ENCODE measurements at regions not wholly inside any gene's neighbourhood (a gene's known extent, or its start where the extent isn't known, plus 50 kb on each side); places are given as distances from the start of the nearest gene placed in this dataset.

GRCh38 chr22:49609207-49609876 lies 218.3 kb downstream of the BRD1 start:
- Histone ChIP-seq H3K9me2 (replicated peaks; ENCODE audit: control insufficient read depth, low read length) (no peaks in the 10 kb centered on the region), H3K9me3 (ENCODE audit: control insufficient read depth, insufficient read depth, low read length) (peaks cover 24% of the 10 kb centered on the region), H3K79me2 (ENCODE audit: control insufficient read depth, low read length) (peaks cover 19% of the 10 kb centered on the region), H3F3A (ENCODE audit: control insufficient read depth, insufficient read depth) (no peaks in the 10 kb centered on the region; the same call in 1 of the 2 replicates), H3K4me1 (ENCODE audit: control insufficient read depth, low read length) (no peaks in the 10 kb centered on the region), H3K27me3 (ENCODE audit: control insufficient read depth, low read length) (no peaks in the 10 kb centered on the region), H3K27ac (ENCODE audit: low read depth, low read length) (no peak overlapping the region), H3K4me3 (ENCODE audit: low read length) (no peak overlapping the region), H3K36me3 (ENCODE audit: control insufficient read depth, low read length) (peaks cover 53% of the 10 kb centered on the region), H3K4me2 (ENCODE audit: low read length) (no peak overlapping the region), H4K20me1 (ENCODE audit: control insufficient read depth, insufficient read depth, low read depth, low read length) (no peaks in the 10 kb centered on the region)
- TF ChIP-seq EZH2phosphoT487 (IDR thresholded peaks at IDR 0.05; ENCODE audit: borderline replicate concordance, low read length) (no peak), CTCF (IDR thresholded peaks at IDR 0.05; ENCODE audit: low read depth, low read length, poor library complexity, severe bottlenecking) (no peak)

- TF ChIP-seq CTCF (IDR thresholded peaks at IDR 0.05; ENCODE audit: low read depth, low read length, poor library complexity, severe bottlenecking): no peak
- TF ChIP-seq EZH2phosphoT487 (IDR thresholded peaks at IDR 0.05; ENCODE audit: borderline replicate concordance, low read length): no peak
- no peaks in the 10 kb centered on the region for H3K4me1 ChIP-seq (ENCODE audit: control insufficient read depth, low read length)
- H3K79me2 ChIP-seq (ENCODE audit: control insufficient read depth, low read length): peaks cover 16% of the 10 kb centered on the region
- H4K20me1 ChIP-seq (ENCODE audit: control insufficient read depth, insufficient read depth, low read depth, low read length): no peaks in the 10 kb centered on the region
- H3K4me2 ChIP-seq (ENCODE audit: low read length): no peak overlapping the region
- H3K27me3 ChIP-seq (ENCODE audit: control insufficient read depth, low read length): no peaks in the 10 kb centered on the region
- H3K9me3 ChIP-seq (ENCODE audit: control insufficient read depth, insufficient read depth, low read length): peaks cover 24% of the 10 kb centered on the region
- no peaks in the 10 kb centered on the region; the same call in 1 of the 2 replicates for H3F3A ChIP-seq (ENCODE audit: control insufficient read depth, insufficient read depth)
- H3K9me2 ChIP-seq (replicated peaks; ENCODE audit: control insufficient read depth, low read length): no peaks in the 10 kb centered on the region
- H3K27ac ChIP-seq (ENCODE audit: low read depth, low read length): no peak overlapping the region
- peaks cover 50% of the 10 kb centered on the region for H3K36me3 ChIP-seq (ENCODE audit: control insufficient read depth, low read length)
- H3K4me3 ChIP-seq (ENCODE audit: low read length): no peak overlapping the region
Measured at GRCh38 chr22:49608660-49609059, 219.0 kb downstream of the BRD1 start.

GRCh38 chr22:49608228-49608627 lies 219.4 kb downstream of the BRD1 start:
- no peak overlapping the region for H3K4me2 ChIP-seq (ENCODE audit: low read length)
- peaks cover 50% of the 10 kb centered on the region for H3K36me3 ChIP-seq (ENCODE audit: control insufficient read depth, low read length)
- H3K27me3 ChIP-seq (ENCODE audit: control insufficient read depth, low read length): no peaks in the 10 kb centered on the region
- H3K27ac ChIP-seq (ENCODE audit: low read depth, low read length): no peak overlapping the region
- no peaks in the 10 kb centered on the region for H4K20me1 ChIP-seq (ENCODE audit: control insufficient read depth, insufficient read depth, low read depth, low read length)
- no peaks in the 10 kb centered on the region; the same call in 1 of the 2 replicates for H3F3A ChIP-seq (ENCODE audit: control insufficient read depth, insufficient read depth)
- H3K9me2 ChIP-seq (replicated peaks; ENCODE audit: control insufficient read depth, low read length): no peaks in the 10 kb centered on the region
- H3K4me3 ChIP-seq (ENCODE audit: low read length): no peak overlapping the region
- H3K9me3 ChIP-seq (ENCODE audit: control insufficient read depth, insufficient read depth, low read length): peaks cover 21% of the 10 kb centered on the region
- TF ChIP-seq EZH2phosphoT487 (IDR thresholded peaks at IDR 0.05; ENCODE audit: borderline replicate concordance, low read length) (no peak), CTCF (IDR thresholded peaks at IDR 0.05; ENCODE audit: low read depth, low read length, poor library complexity, severe bottlenecking) (no peak)
- no peaks in the 10 kb centered on the region for H3K4me1 ChIP-seq (ENCODE audit: control insufficient read depth, low read length)
- peaks cover 19% of the 10 kb centered on the region for H3K79me2 ChIP-seq (ENCODE audit: control insufficient read depth, low read length)
